H9 (cell line): ENCODE measurements at regions not wholly inside any gene's neighbourhood (a gene's known extent, or its start where the extent isn't known, plus 50 kb on each side); places are given as distances from the start of the nearest gene placed in this dataset.

ENCODE experiments used
- DNase-seq: peaks from one replicate; pipeline ENCODE4 v3.0.0-alpha.2; 2017
- H2AFZ ChIP-seq: one replicate; pipeline ENCODE4 v1.6.1; 2013; ENCODE audit warnings: mild to moderate bottlenecking, low read length, control low read depth, moderate library complexity
- H2AK5ac ChIP-seq: 2 replicates; pipeline ENCODE4 v1.6.1; 2013; ENCODE audit warnings: low read length, control low read depth, mixed read lengths; ENCODE audit not compliant: insufficient read length
- H2BK120ac ChIP-seq: one replicate; pipeline ENCODE4 v1.6.1; 2013; ENCODE audit warnings: low read depth, mild to moderate bottlenecking, low read length, control low read depth, inconsistent platforms; ENCODE audit not compliant: poor library complexity, severe bottlenecking
- H2BK12ac ChIP-seq: 2 replicates; pipeline ENCODE4 v1.6.1; 2013; ENCODE audit warnings: low read length, control low read depth, mixed read lengths, low read depth; ENCODE audit not compliant: insufficient read length
- H2BK15ac ChIP-seq: 2 replicates; pipeline ENCODE4 v1.6.1; 2013; ENCODE audit warnings: low read depth, low read length, control low read depth
- H2BK20ac ChIP-seq: one replicate; pipeline ENCODE4 v1.6.1; 2013; ENCODE audit warnings: low read depth, mild to moderate bottlenecking, low read length, control low read depth, inconsistent platforms; ENCODE audit not compliant: poor library complexity, severe bottlenecking
- H2BK5ac ChIP-seq: 2 replicates; pipeline ENCODE4 v1.6.1; 2013; ENCODE audit warnings: low read length, control low read depth, mixed read lengths; ENCODE audit not compliant: insufficient read length
- H3K14ac ChIP-seq: 2 replicates; pipeline ENCODE4 v1.6.1; 2013; ENCODE audit warnings: low read length, control low read depth; ENCODE audit not compliant: insufficient read depth
- H3K18ac ChIP-seq: 2 replicates; pipeline ENCODE4 v1.6.1; 2013; ENCODE audit warnings: low read depth, mild to moderate bottlenecking, mixed read lengths, low read length, control low read depth; ENCODE audit not compliant: insufficient read length
- H3K23ac ChIP-seq: 2 replicates; pipeline ENCODE4 v1.6.1; 2013; ENCODE audit warnings: low read length, control low read depth, mixed read lengths, low read depth; ENCODE audit not compliant: insufficient read length
- H3K23me2 ChIP-seq: 2 replicates; pipeline ENCODE4 v1.6.1; 2013; ENCODE audit warnings: low read depth, mild to moderate bottlenecking, mixed read lengths, low read length, control low read depth; ENCODE audit not compliant: insufficient read length, poor library complexity, severe bottlenecking
- H3K27ac ChIP-seq: 2 replicates; pipeline ENCODE4 v1.5.1; 2013; ENCODE audit warnings: low read length, control low read depth, mixed read lengths, low read depth; ENCODE audit not compliant: insufficient read length
- H3K27me3 ChIP-seq: 2 replicates; pipeline ENCODE4 v1.6.1; 2013; ENCODE audit warnings: low read length, control low read depth, inconsistent platforms; ENCODE audit not compliant: insufficient read depth
- H3K4ac ChIP-seq: 2 replicates; pipeline ENCODE4 v1.6.1; 2013; ENCODE audit warnings: low read depth, mild to moderate bottlenecking, control low read depth, inconsistent platforms, low read length, moderate library complexity
- H3K4me1 ChIP-seq: 2 replicates; pipeline ENCODE4 v1.6.1; 2013; ENCODE audit warnings: low read length, control low read depth, inconsistent platforms; ENCODE audit not compliant: insufficient read depth
- H3K4me2 ChIP-seq: 2 replicates; pipeline ENCODE4 v1.6.1; 2013; ENCODE audit warnings: low read length, control low read depth, mixed read lengths; ENCODE audit not compliant: insufficient read length, insufficient read depth
- H3K56ac ChIP-seq: 2 replicates; pipeline ENCODE4 v1.6.1; 2013; ENCODE audit warnings: low read depth, mild to moderate bottlenecking, mixed read lengths, low read length, control low read depth; ENCODE audit not compliant: insufficient read length
- H3K79me1 ChIP-seq: 2 replicates; pipeline ENCODE4 v1.6.1; 2013; ENCODE audit warnings: low read depth, mild to moderate bottlenecking, moderate library complexity, low read length, control low read depth, inconsistent platforms; ENCODE audit not compliant: insufficient read depth, poor library complexity, severe bottlenecking
- H3K79me2 ChIP-seq: 2 replicates; pipeline ENCODE4 v1.6.1; 2013; ENCODE audit warnings: low read length, control low read depth, inconsistent platforms; ENCODE audit not compliant: insufficient read depth
- H3K9ac ChIP-seq: 2 replicates; pipeline ENCODE4 v1.6.1; 2013; ENCODE audit warnings: low read length, control low read depth, mixed read lengths; ENCODE audit not compliant: insufficient read length; ENCODE audit errors: extremely low read depth
- H3K9me3 ChIP-seq: one replicate; pipeline ENCODE4 v1.6.1; 2013; ENCODE audit warnings: low read depth, low read length, inconsistent platforms; ENCODE audit not compliant: control insufficient read depth
- H3T11ph ChIP-seq: one replicate; pipeline ENCODE4 v1.6.1; 2013; ENCODE audit warnings: mild to moderate bottlenecking, low read length, control low read depth, inconsistent platforms
- H4K20me1 ChIP-seq: one replicate; pipeline ENCODE4 v1.6.1; 2013; ENCODE audit not compliant: control insufficient read depth, insufficient read length, insufficient read depth
- H4K5ac ChIP-seq: 2 replicates; pipeline ENCODE4 v1.6.1; 2013; ENCODE audit warnings: low read depth, mild to moderate bottlenecking, mixed read lengths, low read length, control low read depth; ENCODE audit not compliant: insufficient read length
- H4K8ac ChIP-seq: replicated peaks from 2 replicates; pipeline ENCODE4 v1.6.1; 2013; ENCODE audit warnings: low read length, control low read depth, mixed read lengths, low read depth; ENCODE audit not compliant: insufficient read length
- H4K91ac ChIP-seq: 2 replicates; pipeline ENCODE4 v1.6.1; 2013; ENCODE audit warnings: low read depth, mild to moderate bottlenecking, moderate library complexity, mixed read lengths, low read length, control low read depth; ENCODE audit not compliant: insufficient read length
- H3K27ac Mint-ChIP-seq, 3 experiments: 2 replicates in 2 of 3; 3 replicates in 1 of 3; pipeline ENCODE4 v1.8.0; 2020 to 2021; ENCODE audit warnings: mixed read lengths in 3 of 3, mild to moderate bottlenecking in 1 of 3, moderate library complexity in 1 of 3
- H3K27me3 Mint-ChIP-seq: 2 replicates; pipeline ENCODE4 v1.8.0; 2021; ENCODE audit warnings: low read depth, mild to moderate bottlenecking, moderate library complexity, mixed read lengths
- H3K36me3 Mint-ChIP-seq, 3 experiments: 2 replicates in 2 of 3; 3 replicates in 1 of 3; pipeline ENCODE4 v1.8.0; 2020 to 2021; ENCODE audit warnings: low read depth in 3 of 3, mixed read lengths in 3 of 3; ENCODE audit not compliant: insufficient read depth in 1 of 3
- H3K4me1 Mint-ChIP-seq, 2 experiments: 2 replicates each; pipeline ENCODE4 v1.8.0; 2020; ENCODE audit warnings: mixed read lengths in 2 of 2
- H3K4me3 Mint-ChIP-seq, 2 experiments: 2 replicates in 1 of 2; 3 replicates in 1 of 2; pipeline ENCODE4 v1.8.0; 2020 to 2021; ENCODE audit warnings: mild to moderate bottlenecking in 2 of 2, mixed read lengths in 2 of 2, moderate library complexity in 1 of 2
- H3K9me3 Mint-ChIP-seq, 2 experiments: 2 replicates in 1 of 2; 3 replicates in 1 of 2; pipeline ENCODE4 v1.8.0; 2020; ENCODE audit warnings: mild to moderate bottlenecking in 2 of 2, mixed read lengths in 2 of 2, moderate library complexity in 1 of 2
- CTCF ChIP-seq: fragments of 200-600 bp; sonication (generic); conservative IDR thresholded peaks from 3 replicates; pipeline ENCODE4 v1.8.0; 2021; ENCODE audit warnings: antibody characterized with exemption, mild to moderate bottlenecking
- WGBS: extraction: QIAGEN DNeasy Blood & Tissue Kit; methylation state at CpG from one replicate; pipeline ENCODE4 v1.1.7; 2013; ENCODE audit warnings: missing lambda C conversion rate, low lambda C conversion rate, mixed read lengths; ENCODE audit not compliant: insufficient read length; ENCODE audit errors: extremely low coverage; 5-methylcytosine and 5-hydroxymethylcytosine counted together

GRCh38 chr6:169844946-169845345, 93.5 kb downstream of the ERMARD start:
- TF ChIP-seq CTCF, result no peak
- Histone ChIP-seq H3T11ph (no peak overlapping the region), H4K20me1 (peaks cover 4% of the 10 kb centered on the region), H2AK5ac (no peak overlapping the region), H2BK12ac (no peak overlapping the region), H3K79me1 (no peaks in the 10 kb centered on the region), H4K91ac (no peak overlapping the region), H3K9me3 (no peaks in the 10 kb centered on the region), H3K23ac (no peak overlapping the region), H3K79me2 (no peaks in the 10 kb centered on the region), H3K4me1 (no peaks in the 10 kb centered on the region), H3K4me2 (no peak overlapping the region), H2BK15ac (no peak overlapping the region), H4K8ac (no peak overlapping the region), H2AFZ (no peak overlapping the region), H2BK20ac (no peak overlapping the region), H3K27ac (no peak overlapping the region), H4K5ac (no peak overlapping the region), H3K56ac (no peak overlapping the region), H2BK5ac (no peak overlapping the region), H3K14ac (no peak overlapping the region), H3K18ac (no peak overlapping the region), H3K27me3 (no peaks in the 10 kb centered on the region), H3K23me2 (no peaks in the 10 kb centered on the region), H3K4ac (no peak overlapping the region), H3K9ac (no peak overlapping the region), H2BK120ac (no peak overlapping the region)
- H3K36me3 Mint-ChIP-seq, result no peaks in the 10 kb centered on the region; a peak in 1 of 7 replicates
- peaks cover 0 to 4% of the 10 kb centered on the region in 2 experiments; a peak in 1 of 4 replicates for H3K4me1 Mint-ChIP-seq
- DNase-seq, result peak; percentile 22
- no CpG with 5 or more reads among the region's 9 CpGs for WGBS
- peaks cover 5% of the 10 kb centered on the region for H3K27me3 Mint-ChIP-seq
- no peak overlapping the region for H3K4me3 Mint-ChIP-seq
- H3K9me3 Mint-ChIP-seq, result no peaks in the 10 kb centered on the region; a peak in 1 of 5 replicates
- no peak overlapping the region for H3K27ac Mint-ChIP-seq
